Transverse colon (tissue), 4 donors: ENCODE measurements at regions not wholly inside any gene's neighbourhood (a gene's known extent, or its start where the extent isn't known, plus 50 kb on each side); places are given as distances from the start of the nearest gene placed in this dataset.

Experiments used
- POLR2AphosphoS5 ChIP-seq, 3 donors: sonication (generic); formaldehyde crosslinking; IDR thresholded peaks; one replicate each; pipeline ENCODE4 v1.6.1; 2016; ENCODE audit warnings: antibody characterized with exemption in 3 of 3
- TF ChIP-seq, protein P1 (sequence below), 5 experiments: fragments of 200-600 bp in 3 of 5; fragments of 450-650 bp in 2 of 5; sonication (generic) in 3 of 5; IDR thresholded peaks; 1 replicate in 2 of 5; 2 replicates in 3 of 5; pipeline ENCODE4 v1.5.1; 2016 to 2017; ENCODE audit warnings: antibody characterized with exemption in 5 of 5, inconsistent platforms in 3 of 5, mild to moderate bottlenecking in 2 of 5, moderate library complexity in 1 of 5

DNA sequence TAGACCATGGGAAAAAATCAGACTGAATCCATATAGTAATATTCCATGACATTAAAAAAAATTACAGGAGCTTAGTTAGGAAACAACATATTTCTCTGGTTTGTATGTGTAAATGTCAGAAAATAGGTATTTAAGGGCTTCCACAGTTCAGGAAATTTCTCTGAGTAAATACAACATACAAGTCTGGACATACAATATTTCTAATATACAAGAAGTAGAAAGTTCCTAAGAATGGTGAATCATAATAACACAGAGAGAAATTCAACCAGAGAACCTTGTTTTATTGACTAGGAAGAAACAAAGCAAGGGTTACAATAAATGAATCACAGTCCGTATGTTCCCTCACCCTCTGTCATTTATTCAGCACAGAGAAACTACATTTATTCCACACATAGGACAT is 532.7 kb upstream of the FAT3 start:
- TF ChIP-seq, protein P1, sequence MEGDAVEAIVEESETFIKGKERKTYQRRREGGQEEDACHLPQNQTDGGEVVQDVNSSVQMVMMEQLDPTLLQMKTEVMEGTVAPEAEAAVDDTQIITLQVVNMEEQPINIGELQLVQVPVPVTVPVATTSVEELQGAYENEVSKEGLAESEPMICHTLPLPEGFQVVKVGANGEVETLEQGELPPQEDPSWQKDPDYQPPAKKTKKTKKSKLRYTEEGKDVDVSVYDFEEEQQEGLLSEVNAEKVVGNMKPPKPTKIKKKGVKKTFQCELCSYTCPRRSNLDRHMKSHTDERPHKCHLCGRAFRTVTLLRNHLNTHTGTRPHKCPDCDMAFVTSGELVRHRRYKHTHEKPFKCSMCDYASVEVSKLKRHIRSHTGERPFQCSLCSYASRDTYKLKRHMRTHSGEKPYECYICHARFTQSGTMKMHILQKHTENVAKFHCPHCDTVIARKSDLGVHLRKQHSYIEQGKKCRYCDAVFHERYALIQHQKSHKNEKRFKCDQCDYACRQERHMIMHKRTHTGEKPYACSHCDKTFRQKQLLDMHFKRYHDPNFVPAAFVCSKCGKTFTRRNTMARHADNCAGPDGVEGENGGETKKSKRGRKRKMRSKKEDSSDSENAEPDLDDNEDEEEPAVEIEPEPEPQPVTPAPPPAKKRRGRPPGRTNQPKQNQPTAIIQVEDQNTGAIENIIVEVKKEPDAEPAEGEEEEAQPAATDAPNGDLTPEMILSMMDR (IDR thresholded peaks at IDR 0.05), result no peak
- no peak for TF ChIP-seq POLR2AphosphoS5 (IDR thresholded peaks at IDR 0.05)
